GM18498 (cell line): ENCODE measurements at regions not wholly inside any gene's neighbourhood (a gene's known extent, or its start where the extent isn't known, plus 50 kb on each side); places are given as distances from the start of the nearest gene placed in this dataset.

Source experiments
- ATAC-seq: cut with Tn5 transposase; IDR thresholded peaks from one replicate; pipeline ENCODE4 v1.9.1; 2021; ENCODE audit warnings: mild to moderate bottlenecking, moderate library complexity; ENCODE audit not compliant: unreplicated experiment

DNA sequence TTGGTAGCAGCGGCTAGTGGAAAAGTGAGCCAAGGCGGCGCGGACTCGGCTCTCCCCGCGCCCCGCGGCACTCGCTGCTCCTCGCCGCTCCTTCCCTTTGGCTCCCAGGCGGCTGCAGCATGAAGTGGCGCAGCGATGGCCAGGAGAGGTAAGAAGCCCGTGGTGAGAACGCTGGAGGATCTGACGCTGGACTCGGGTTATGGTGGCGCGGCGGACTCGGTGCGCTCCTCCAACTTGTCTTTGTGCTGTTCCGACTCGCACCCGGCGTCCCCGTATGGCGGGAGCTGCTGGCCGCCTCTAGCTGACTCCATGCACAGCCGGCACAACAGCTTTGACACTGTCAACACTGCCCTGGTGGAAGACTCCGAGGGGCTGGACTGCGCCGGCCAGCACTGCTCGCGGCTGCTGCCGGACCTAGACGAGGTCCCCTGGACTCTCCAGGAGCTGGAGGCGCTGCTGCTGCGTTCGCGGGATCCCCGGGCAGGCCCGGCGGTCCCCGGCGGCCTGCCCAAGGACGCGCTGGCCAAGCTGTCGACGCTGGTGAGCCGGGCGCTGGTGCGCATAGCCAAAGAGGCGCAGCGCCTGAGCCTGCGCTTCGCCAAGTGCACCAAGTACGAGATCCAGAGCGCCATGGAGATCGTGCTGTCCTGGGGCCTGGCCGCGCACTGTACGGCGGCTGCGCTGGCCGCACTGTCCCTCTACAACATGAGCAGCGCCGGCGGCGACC, 225.6 kb upstream of the CRY1 start:
- ATAC-seq, result no peak

DNA sequence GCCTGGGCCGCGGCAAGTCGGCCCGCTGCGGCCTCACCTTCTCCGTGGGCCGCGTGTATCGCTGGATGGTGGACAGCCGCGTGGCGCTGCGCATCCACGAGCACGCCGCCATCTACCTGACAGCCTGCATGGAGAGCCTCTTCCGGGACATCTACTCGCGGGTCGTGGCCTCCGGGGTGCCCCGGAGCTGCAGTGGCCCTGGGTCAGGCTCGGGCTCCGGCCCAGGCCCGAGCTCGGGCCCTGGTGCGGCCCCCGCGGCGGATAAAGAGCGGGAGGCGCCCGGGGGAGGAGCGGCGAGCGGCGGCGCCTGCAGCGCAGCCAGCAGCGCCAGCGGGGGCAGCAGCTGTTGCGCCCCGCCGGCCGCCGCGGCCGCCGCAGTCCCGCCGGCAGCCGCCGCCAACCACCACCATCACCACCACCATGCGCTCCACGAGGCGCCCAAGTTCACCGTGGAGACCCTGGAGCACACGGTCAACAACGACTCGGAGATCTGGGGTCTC, 226.2 kb upstream of the CRY1 start:
- no peak for ATAC-seq

GRCh38 chr12:107320033-107320928, 226.9 kb upstream of the CRY1 start:
- ATAC-seq, result no peak

- no peak for ATAC-seq
These were observed 227.7 kb upstream of the CRY1 start for GRCh38 chr12:107320929-107321631.

DNA sequence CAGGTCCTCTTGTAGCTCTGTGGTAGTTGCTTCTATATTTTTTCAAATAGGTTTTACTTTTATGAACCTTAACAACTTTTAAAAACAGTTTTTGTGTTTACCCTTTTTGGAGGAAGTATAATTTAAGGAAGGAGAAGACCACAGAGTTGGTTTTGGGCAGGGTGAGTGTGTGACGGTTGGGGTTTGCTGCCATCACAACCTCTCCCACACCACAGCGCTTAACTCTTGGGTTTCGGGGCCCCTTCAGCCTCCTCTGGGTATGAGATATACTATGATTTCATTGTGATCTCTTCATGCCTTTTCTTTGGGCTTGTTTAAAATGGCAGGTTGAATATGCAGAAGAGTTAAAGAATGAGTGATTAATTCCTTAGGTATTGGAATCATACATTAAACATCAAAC, 228.7 kb upstream of the CRY1 start:
- no peak for ATAC-seq

DNA sequence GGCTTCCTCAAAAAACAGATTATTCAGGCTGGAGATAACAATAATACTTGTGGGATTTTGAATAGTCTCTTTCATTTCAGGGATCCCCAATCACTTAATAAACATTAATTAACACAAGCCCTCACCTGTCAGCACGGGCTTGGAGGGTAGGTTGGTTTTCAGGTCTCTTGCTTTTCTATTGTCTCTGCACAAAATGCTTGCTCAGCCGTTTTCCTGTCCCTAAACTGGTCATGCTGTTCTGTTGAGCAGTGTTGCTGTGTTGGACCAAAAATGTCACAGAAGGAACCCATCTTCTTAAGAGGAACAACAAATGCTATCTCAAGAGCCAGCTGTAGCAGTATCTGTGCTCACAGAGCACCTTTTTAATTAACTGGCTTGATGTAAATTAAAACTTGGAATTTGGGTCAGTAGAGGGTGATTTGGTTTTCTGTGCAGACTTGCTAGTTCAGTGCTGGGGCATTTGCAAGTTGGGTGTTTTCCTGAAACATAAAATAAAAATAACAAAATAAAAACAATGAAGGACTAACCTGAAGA, 231.8 kb upstream of the CRY1 start:
- ATAC-seq, result no peak

GRCh38 chr12:107326237-107326636, 232.9 kb upstream of the CRY1 start:
- no peak for ATAC-seq

DNA sequence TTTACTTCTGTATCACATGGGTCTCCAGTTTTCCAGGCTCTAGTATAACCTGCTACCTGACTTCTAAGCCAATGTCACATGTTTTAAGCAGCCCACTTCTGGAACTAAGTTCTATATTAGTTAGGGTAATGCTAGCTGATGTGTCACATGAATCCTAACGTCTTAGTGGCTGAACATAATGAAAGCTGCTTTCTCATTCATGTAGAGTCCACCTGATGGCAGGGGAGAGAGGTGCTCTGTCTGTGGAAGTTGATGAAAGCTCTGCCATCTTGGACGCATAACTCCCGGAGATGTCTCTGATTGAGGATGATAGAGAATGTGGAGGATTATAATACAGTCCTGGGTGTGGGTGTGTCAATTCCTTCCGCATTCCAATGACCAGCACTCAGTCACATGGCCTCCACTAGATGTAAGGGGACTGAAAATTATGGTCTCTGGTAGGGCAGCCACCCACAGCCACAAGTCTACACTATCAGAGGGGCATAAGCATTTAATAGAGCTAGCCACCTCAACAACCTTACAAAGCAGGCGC, 234.4 kb upstream of the CRY1 start:
- no peak for ATAC-seq

DNA sequence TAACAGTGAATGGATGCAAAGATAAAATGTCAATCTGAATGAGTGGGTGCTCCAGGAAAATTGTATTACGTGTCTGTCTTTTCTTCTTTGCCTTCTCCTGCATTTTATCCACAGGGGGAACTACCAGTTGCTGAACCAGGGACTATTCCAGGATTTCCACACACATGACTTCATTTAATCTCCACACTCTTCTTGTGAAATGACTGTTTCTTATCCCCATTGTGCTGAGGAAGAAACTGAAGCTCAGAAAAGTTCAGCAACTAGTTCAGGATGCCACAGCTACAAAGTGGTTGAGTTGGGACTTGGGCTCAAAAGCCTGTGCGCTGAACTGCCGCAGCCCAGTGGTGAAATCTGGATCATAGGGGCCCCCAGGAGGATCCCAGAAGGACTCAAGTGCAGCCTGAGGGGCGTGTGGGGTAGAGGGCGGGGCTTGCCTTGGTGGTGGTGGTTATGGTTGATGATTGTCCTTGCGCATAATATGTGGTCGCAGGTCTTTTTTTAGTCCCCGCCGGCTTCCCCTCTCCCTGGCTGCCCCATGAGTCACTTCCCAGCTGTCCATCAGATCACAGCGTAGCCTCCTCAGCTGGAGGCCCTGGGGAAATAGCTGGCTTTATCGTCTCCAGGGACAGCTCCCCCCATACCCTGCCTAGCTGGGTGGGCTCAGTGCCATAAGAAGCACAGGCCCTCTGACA, 235.2 kb upstream of the CRY1 start:
- ATAC-seq, result no peak

- ATAC-seq, result no peak
These were observed 236.4 kb upstream of the CRY1 start for GRCh38 chr12:107329569-107330324.

GRCh38 chr12:107330831-107331431, 237.6 kb upstream of the CRY1 start:
- ATAC-seq, result no peak

- no peak for ATAC-seq
These were observed 238.1 kb upstream of the CRY1 start for GRCh38 chr12:107331471-107331870.

- no peak for ATAC-seq
These were observed 238.6 kb upstream of the CRY1 start for GRCh38 chr12:107331912-107332311.

DNA sequence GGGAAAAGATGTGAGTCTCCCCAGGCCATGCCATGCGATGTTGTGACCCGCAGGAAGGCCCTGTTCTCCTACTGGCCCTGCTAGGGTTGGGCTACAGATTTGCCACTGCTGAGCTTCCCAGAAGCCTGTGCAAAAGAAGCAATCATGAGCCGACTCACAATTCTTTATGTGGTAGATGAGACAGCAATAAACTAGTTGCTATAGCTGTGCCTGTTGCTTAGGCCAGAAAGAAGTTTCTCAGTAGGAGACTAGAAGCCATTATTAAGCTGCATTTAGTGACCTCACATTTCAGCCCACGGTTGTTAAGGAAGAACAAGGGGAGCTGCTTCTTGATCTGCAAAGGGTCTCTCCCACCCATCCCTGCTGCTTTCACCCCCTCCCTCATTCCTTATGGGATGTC, 239.4 kb upstream of the CRY1 start:
- no peak for ATAC-seq

DNA sequence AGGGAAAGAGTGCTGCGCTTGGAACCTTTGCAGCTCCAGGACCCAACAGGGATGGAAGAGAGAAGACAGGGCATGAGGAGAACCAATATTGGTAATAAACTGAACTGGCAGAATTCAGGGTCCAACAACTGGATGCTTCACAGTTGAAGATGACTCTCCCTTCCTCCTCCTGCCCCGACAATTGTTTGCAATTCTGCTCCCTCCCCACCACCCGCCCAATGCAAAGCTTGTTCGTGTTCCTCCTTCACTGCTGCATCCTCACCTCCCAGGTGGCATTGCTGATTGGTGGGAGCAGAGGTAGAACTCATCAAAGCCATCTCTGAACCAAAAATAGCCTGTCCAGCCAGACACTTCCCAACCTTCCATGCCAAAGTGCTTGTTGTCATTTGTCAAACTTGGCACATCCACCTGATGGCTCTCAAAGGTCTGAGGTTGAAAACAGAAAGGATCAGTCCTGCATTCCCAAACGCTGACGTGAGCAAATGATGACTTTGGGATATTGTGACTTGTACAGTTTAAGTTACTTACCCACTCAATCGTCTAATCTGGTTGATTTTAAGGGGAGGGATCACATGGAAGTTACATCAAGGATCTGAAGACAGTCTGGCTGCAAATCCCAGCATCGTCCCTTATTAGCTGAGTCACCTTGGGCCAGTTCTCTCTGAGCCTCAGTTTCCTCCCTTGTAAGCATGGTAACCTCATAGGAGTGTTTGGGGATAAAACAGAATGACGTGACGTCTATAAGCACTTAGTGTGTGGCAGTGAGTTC, 242.6 kb upstream of the CRY1 start:
- no peak for ATAC-seq

- no peak for ATAC-seq
These were observed 243.3 kb upstream of the CRY1 start for GRCh38 chr12:107336695-107337094.

DNA sequence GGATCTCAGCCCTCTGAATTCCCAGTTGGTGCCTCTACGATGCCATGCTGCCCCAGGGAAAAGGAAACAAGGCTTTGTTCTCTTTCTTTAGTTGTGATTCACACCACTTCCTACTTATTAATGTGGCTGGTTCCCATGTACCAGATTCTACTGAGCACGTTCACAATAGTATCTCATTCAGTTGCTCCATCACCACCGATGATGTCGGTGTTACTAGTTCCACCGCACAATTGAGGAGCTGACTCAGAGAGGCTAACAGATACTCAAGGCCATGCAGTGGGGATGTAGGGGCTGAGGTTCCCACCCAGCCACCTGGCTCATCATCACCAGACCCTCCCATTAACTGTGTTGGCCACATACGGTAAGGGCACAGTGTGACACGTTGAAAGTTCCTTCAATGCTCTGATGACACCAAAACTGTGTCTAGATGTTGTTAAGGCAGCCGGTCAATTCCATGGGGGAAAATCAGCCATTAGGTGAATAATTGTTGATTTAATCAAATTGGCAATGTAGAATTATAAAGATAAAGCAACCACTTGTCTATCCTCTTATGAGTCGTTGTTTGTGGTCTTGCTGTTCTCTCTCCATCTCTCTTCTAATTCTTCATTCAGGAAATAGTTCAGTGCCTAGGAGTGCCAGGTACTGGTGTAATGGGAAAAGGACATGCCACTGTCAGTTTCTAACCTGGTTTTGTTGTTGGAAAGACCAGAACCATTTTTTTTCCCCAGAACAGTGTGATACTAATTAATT, 244.2 kb upstream of the CRY1 start:
- no peak for ATAC-seq

- no peak for ATAC-seq
These were observed 246.1 kb upstream of the CRY1 start for GRCh38 chr12:107339487-107339886.
